Endothelial cell of umbilical vein (primary cell): ENCODE measurements at regions not wholly inside any gene's neighbourhood (a gene's known extent, or its start where the extent isn't known, plus 50 kb on each side); places are given as distances from the start of the nearest gene placed in this dataset.

Source experiments
- BruUV-seq: library from RNA; stranded (reverse); fragments of 400-500 nt; replicated peaks from 2 replicates; lab custom pipeline; 2021; lab: Mats Ljungman, UMichigan
- CTCF ChIA-PET: fragments of 300-600, 350-600 bp; sonication (Branson Sonifier 250); formaldehyde crosslinking; loops from one replicate; lab custom pipeline; 2021; ENCODE audit warnings: antibody characterized with exemption, inconsistent platforms; lab: Charles Lee
- POLR2A ChIA-PET: fragments of 300-600, 350-600 bp; sonication (Branson Sonifier 250); formaldehyde crosslinking; loops from one replicate; lab custom pipeline; 2021; ENCODE audit warnings: antibody characterized with exemption, inconsistent platforms; lab: Charles Lee
- DNase-seq: peaks from one replicate; pipeline ENCODE4 v3.0.0-alpha.2; 2011; ENCODE audit warnings: low read depth, low spot score
- FAIRE-seq: peaks from 2 replicates; lab custom pipeline; 2011; peaks lifted over from hg19 to GRCh38; lab: Jason Lieb, UNC
- H2AFZ ChIP-seq: 2 replicates; pipeline ENCODE4 v1.6.0; 2012; ENCODE audit warnings: low read depth, low read length, control low read depth, inconsistent platforms
- H3K27ac ChIP-seq: 2 replicates; pipeline ENCODE4 v1.5.1; 2011; ENCODE audit warnings: low read depth, mild to moderate bottlenecking, control low read depth, low read length, moderate library complexity; ENCODE audit not compliant: insufficient read depth
- H3K27me3 ChIP-seq, 2 experiments: 2 replicates each; pipeline versions ENCODE4 v1.6.0 to v1.6.1; 2011; ENCODE audit warnings: low read length in 2 of 2, mixed read lengths in 1 of 2; ENCODE audit not compliant: control insufficient read depth in 2 of 2, insufficient read depth in 2 of 2
- H3K36me3 ChIP-seq, 2 experiments: 2 replicates in 1 of 2; 3 replicates in 1 of 2; pipeline ENCODE4 v1.5.1; 2011; ENCODE audit warnings: low read length in 2 of 2, mild to moderate bottlenecking in 1 of 2, moderate library complexity in 1 of 2; ENCODE audit not compliant: control insufficient read depth in 2 of 2, insufficient read depth in 2 of 2; ENCODE audit errors: extremely low read depth in 1 of 2
- H3K4me1 ChIP-seq: 3 replicates; pipeline ENCODE4 v1.5.1; 2011; ENCODE audit warnings: mild to moderate bottlenecking, low read length; ENCODE audit not compliant: control insufficient read depth, insufficient read depth; ENCODE audit errors: extremely low read depth
- H3K4me2 ChIP-seq: 2 replicates; pipeline ENCODE4 v1.6.1; 2011; ENCODE audit warnings: low read length, control low read depth, mixed read lengths; ENCODE audit not compliant: insufficient read depth
- H3K4me3 ChIP-seq, 3 experiments: fragments of 200-600 bp in 1 of 3; sonication (generic), shearing (Covaris generic) in 1 of 3; replicated peaks in 1 of 3; 2 replicates each; pipeline ENCODE4 v1.5.1; 2011 to 2016; ENCODE audit warnings: control low read depth in 3 of 3, low read length in 3 of 3, mild to moderate bottlenecking in 2 of 3, inconsistent platforms in 1 of 3, low read depth in 1 of 3, moderate library complexity in 1 of 3; ENCODE audit not compliant: insufficient read depth in 1 of 3
- H3K79me2 ChIP-seq: 2 replicates; pipeline ENCODE4 v1.6.0; 2012; ENCODE audit warnings: low read length, inconsistent platforms; ENCODE audit not compliant: control insufficient read depth, insufficient read depth
- H3K9ac ChIP-seq: replicated peaks from 2 replicates; pipeline ENCODE3; 2011; ENCODE audit warnings: low read length, control low read depth; ENCODE audit not compliant: insufficient read depth; ENCODE audit errors: extremely low read depth
- H3K9me1 ChIP-seq: replicated peaks from 3 replicates; pipeline ENCODE4 v1.6.0; 2011; ENCODE audit warnings: mild to moderate bottlenecking, low read length; ENCODE audit not compliant: control insufficient read depth, insufficient read depth; ENCODE audit errors: extremely low read depth
- H3K9me3 ChIP-seq: replicated peaks from 2 replicates; pipeline ENCODE4 v1.5.1; 2012; ENCODE audit warnings: low read length, inconsistent platforms; ENCODE audit not compliant: control insufficient read depth, insufficient read depth
- H4K20me1 ChIP-seq: replicated peaks from 2 replicates; pipeline ENCODE3; 2011; ENCODE audit warnings: mild to moderate bottlenecking, low read length; ENCODE audit not compliant: control insufficient read depth, insufficient read depth; ENCODE audit errors: extremely low read depth
- EZH2 ChIP-seq: IDR thresholded peaks from 2 replicates; pipeline ENCODE4 v1.6.1; 2012; ENCODE audit warnings: borderline replicate concordance, low read depth, mild to moderate bottlenecking, moderate library complexity, low read length, inconsistent platforms; ENCODE audit not compliant: severe bottlenecking
- FOS ChIP-seq: IDR thresholded peaks from 2 replicates; pipeline ENCODE4 v1.6.1; 2011; ENCODE audit warnings: mild to moderate bottlenecking, low read length, moderate library complexity, borderline replicate concordance; ENCODE audit not compliant: insufficient read depth
- GATA2 ChIP-seq: IDR thresholded peaks from 2 replicates; pipeline ENCODE4 v1.7.0; 2011; ENCODE audit warnings: low read depth, mild to moderate bottlenecking, moderate library complexity, mixed read lengths, low read length; ENCODE audit not compliant: insufficient read length, insufficient read depth
- JUN ChIP-seq: IDR thresholded peaks from 2 replicates; pipeline ENCODE4 v1.6.1; 2011; ENCODE audit warnings: borderline replicate concordance, low read depth; ENCODE audit not compliant: insufficient read length, insufficient read depth
- MYC ChIP-seq: IDR thresholded peaks from one replicate; pipeline ENCODE4 v1.6.1; 2011; ENCODE audit warnings: mild to moderate bottlenecking, low read depth, low read length
- POLR2A ChIP-seq: IDR thresholded peaks from 2 replicates; pipeline ENCODE4 v1.6.1; 2012; ENCODE audit warnings: low read depth, mild to moderate bottlenecking, control low read depth, low read length
- POLR2AphosphoS5 ChIP-seq: IDR thresholded peaks from 2 replicates; pipeline ENCODE4 v1.6.1; 2012; ENCODE audit warnings: low read depth, mild to moderate bottlenecking, control low read depth, low read length, moderate library complexity; ENCODE audit not compliant: insufficient read depth
- dilution Hi-C: fragments of 300-500 bp; cut with MboI; formaldehyde crosslinking; loops from one replicate; pipeline ENCODE4 v1.15.0; 2019; ENCODE audit warnings: low sequenced_read_pairs; ENCODE audit not compliant: extremely low pct_ligation_motif_present
- intact Hi-C: fragments of 100-400 bp; cut with micrococcal nuclease; formaldehyde crosslinking; loops from one replicate; pipeline ENCODE4 v1.10.0; 2022
- TF ChIP-seq, protein P1 (sequence below), 2 donors: IDR thresholded peaks; 1 replicate in 1 of 2; 2 replicates in 1 of 2; pipeline ENCODE4 v1.5.1; 2011; ENCODE audit warnings: low read length in 2 of 2, mild to moderate bottlenecking in 2 of 2, moderate library complexity in 2 of 2, control low read depth in 1 of 2, inconsistent platforms in 1 of 2, low read depth in 1 of 2; ENCODE audit not compliant: insufficient read depth in 1 of 2; ENCODE audit errors: extremely low read depth in 1 of 2
- TF ChIP-seq, protein P2 (sequence below): IDR thresholded peaks from 2 replicates; pipeline ENCODE4 v1.6.1; 2011; ENCODE audit not compliant: insufficient read depth, insufficient read length

- Histone ChIP-seq H3K27ac (peak overlapping the region; percentile 89), H4K20me1 (no peaks in the 10 kb centered on the region), H2AFZ (no peak overlapping the region), H3K4me1 (peaks cover 39% of the 10 kb centered on the region), H3K27me3 (no peaks in the 10 kb centered on the region), H3K79me2 (no peaks in the 10 kb centered on the region), H3K9ac (peak overlapping the region; percentile 48), H3K4me3 (no peak overlapping the region), H3K9me3 (no peaks in the 10 kb centered on the region), H3K9me1 (no peaks in the 10 kb centered on the region), H3K4me2 (peak overlapping the region; percentile 53), H3K36me3 (no peaks in the 10 kb centered on the region)
- dilution Hi-C loops = no loop called here
- no TSS peak for BruUV-seq
- TF ChIP-seq JUN = peak; percentile 73
- peak; percentile 18 for TF ChIP-seq GATA2
- TF ChIP-seq FOS = peak; percentile 74
- no peak for TF ChIP-seq MYC
- FAIRE-seq (peak; percentile 82), DNase-seq (peak; percentile 75)
- CTCF ChIA-PET = interaction anchor here (1.6 kb wide), 1 partner anchor 130 kb away, joined by 11 read pairs; the partner anchor contains the start of gene IL6
- POLR2A ChIA-PET = no interaction called here
- intact Hi-C loops = loop anchor here (1.0 kb wide), 1 partner anchor 8 kb away; no protein-coding TSS in a partner anchor
Measured at GRCh38 chr7:22597844-22598243, 97.9 kb upstream of the STEAP1B start.

DNA sequence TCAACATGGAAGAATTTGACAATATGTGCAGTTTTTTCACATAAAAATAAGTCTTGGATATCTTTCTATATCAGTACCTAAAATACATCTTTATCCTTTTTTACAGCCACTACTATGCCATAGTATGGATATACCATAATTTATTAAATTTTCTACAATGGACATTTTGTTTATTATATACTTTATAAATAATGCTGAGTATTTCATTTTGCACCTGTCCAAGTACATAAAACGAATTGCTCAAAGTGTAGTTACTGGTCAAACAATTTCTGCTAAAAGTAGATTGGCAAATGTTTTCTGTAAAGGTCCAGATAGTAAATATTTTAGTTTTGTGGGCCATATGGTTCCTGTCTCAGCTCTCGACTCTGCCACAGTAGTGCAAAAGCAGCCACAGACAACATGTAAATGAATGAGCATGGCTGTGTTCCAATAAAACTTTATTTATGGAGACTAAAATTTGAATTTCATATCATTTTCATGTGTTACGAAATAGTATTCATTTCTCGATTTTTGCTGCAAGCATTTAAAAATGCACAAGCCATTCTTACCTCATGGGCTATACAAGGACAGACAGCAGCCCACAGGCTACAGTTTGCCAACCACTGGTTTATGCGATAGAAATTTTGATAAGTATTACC is 96.9 kb upstream of the STEAP1B start:
- DNase-seq (no peak), FAIRE-seq (no peak)
- no peaks in the 10 kb centered on the region for H3K79me2 ChIP-seq
- intact Hi-C loops (no loop called here), dilution Hi-C loops (no loop called here)
- no peak for TF ChIP-seq EZH2
- TF ChIP-seq, protein P1, sequence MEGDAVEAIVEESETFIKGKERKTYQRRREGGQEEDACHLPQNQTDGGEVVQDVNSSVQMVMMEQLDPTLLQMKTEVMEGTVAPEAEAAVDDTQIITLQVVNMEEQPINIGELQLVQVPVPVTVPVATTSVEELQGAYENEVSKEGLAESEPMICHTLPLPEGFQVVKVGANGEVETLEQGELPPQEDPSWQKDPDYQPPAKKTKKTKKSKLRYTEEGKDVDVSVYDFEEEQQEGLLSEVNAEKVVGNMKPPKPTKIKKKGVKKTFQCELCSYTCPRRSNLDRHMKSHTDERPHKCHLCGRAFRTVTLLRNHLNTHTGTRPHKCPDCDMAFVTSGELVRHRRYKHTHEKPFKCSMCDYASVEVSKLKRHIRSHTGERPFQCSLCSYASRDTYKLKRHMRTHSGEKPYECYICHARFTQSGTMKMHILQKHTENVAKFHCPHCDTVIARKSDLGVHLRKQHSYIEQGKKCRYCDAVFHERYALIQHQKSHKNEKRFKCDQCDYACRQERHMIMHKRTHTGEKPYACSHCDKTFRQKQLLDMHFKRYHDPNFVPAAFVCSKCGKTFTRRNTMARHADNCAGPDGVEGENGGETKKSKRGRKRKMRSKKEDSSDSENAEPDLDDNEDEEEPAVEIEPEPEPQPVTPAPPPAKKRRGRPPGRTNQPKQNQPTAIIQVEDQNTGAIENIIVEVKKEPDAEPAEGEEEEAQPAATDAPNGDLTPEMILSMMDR (IDR thresholded peaks at IDR 0.05; ENCODE audit: extremely low read depth in 1 of 2, insufficient read depth in 1 of 2, low read depth in 1 of 2, low read length in 2 of 2) = no peak
- no peak for TF ChIP-seq JUN
- TF ChIP-seq, protein P2, sequence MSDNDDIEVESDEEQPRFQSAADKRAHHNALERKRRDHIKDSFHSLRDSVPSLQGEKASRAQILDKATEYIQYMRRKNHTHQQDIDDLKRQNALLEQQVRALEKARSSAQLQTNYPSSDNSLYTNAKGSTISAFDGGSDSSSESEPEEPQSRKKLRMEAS = no peak
- TF ChIP-seq POLR2A = no peak
- TF ChIP-seq GATA2 = no peak
- TF ChIP-seq POLR2AphosphoS5 = no peak
- no peak for TF ChIP-seq FOS
- no peak for TF ChIP-seq MYC
- peak overlapping the region; percentile 89 for H3K27ac ChIP-seq
- H3K4me3 ChIP-seq = no peak overlapping the region
- H3K4me1 ChIP-seq = peaks cover 30% of the 10 kb centered on the region
- peak overlapping the region; percentile 7 for H3K9ac ChIP-seq
- no peaks in the 10 kb centered on the region for H3K36me3 ChIP-seq
- POLR2A ChIA-PET = no interaction called here
- H2AFZ ChIP-seq = no peak overlapping the region
- no peaks in the 10 kb centered on the region for H3K9me3 ChIP-seq
- no peak overlapping the region for H3K4me2 ChIP-seq
- no TSS peak for BruUV-seq
- H4K20me1 ChIP-seq = no peaks in the 10 kb centered on the region
- H3K27me3 ChIP-seq = no peaks in the 10 kb centered on the region
- no peaks in the 10 kb centered on the region for H3K9me1 ChIP-seq
- CTCF ChIA-PET = interaction anchor here (1.3 kb wide), 1 partner anchor 131 kb away, joined by 3 read pairs; no protein-coding TSS in a partner anchor
